Activated CD8-positive, alpha-beta memory T cell treated with anti-CD3 and anti-CD28 coated beads for 36 hours (primary cell): ENCODE measurements at regions not wholly inside any gene's neighbourhood (a gene's known extent, or its start where the extent isn't known, plus 50 kb on each side); places are given as distances from the start of the nearest gene placed in this dataset.

Experiments used
- CTCF ChIA-PET: fragments of 350-600 bp; sonication (Branson Sonifier 250); formaldehyde crosslinking; loops from one replicate; lab custom pipeline; 2021; ENCODE audit warnings: antibody characterized with exemption; lab: Charles Lee
- POLR2A ChIA-PET: fragments of 350-600 bp; sonication (Branson Sonifier 250); formaldehyde crosslinking; loops from one replicate; lab custom pipeline; 2021; ENCODE audit warnings: antibody characterized with exemption; lab: Charles Lee

DNA sequence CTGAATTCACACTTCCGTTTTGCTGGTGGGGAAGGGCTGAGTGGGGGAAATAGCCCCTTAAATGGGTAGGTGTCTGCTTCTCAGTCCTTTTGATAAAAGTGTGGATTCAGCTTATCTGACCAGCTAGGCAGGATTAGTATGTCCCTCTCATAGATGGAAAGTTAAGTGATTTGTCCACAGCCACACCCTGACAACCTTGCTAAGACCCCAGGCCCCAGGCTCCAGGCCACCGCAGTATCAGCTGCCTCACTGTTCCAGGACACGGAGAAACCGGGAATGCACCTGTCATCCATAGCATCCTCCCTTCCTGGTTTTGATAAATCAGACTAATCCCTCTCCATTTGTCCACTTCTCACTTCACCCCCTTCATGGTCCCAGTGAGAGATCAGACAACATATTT is 197.7 kb downstream of the USP12 start:
- ChIA-PET CTCF (no interaction called here), POLR2A (no interaction called here)

DNA sequence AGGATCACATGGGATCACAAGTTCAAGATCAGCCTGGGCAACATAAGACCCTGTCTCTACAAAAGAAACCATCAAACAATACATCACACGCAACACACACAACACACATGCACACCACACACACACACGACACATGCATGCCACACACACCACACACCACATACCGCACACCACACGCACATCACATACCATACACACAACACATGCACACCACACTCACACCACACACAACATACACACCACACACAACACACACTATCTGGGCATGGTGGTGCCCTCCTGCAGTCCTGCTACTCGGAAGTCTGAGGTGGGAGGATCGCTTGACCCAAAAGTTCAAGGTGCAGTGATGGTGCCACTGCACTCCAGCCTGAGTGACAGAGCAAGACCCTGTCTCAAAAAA is 198.3 kb downstream of the USP12 start:
- POLR2A ChIA-PET, result no interaction called here
- CTCF ChIA-PET, result no interaction called here

DNA sequence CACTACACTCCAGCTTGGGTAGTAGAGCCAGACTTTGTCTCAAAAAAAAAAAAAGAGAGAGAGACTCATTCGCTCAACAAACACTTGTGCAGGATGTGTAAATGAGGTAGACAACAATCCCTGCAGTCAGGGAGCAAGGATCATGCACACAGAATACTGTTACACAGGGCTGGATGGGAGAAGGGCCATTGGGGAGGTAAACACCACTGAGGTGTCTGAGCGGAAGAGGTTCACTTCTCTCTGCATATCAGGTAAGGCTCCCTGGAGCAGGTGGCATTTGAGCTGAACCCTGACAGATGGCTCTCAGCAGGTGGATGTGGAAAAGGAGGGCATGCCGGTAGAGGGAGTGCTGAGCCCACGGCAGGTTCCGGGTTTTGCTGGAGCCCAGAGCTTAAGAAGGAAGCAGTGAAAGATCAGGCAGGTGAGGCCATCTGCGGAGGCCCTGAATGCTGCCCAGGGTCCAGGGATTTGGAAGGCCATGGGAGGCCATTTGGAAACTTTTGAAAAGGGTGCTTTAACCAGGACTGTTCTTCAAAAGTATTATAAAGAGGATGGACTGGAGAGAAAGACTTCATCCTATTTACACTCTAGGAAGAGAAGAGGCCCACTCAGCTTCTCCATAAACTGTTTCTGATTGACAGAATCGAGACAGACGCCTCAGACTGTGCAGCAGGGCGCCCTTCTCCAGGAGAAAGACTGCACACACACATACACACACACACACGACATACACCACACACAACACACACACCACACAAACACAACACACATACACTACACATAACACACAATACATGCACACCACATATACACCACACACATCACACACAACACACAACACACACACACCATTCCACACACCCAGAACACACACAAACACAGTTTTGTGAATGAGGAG is 199.4 kb downstream of the USP12 start:
- CTCF ChIA-PET, result interaction anchor here (0.8 to 1.2 kb wide), 2 partner anchors 13 to 312 kb away, joined by 3 read pairs; no protein-coding TSS in a partner anchor
- POLR2A ChIA-PET, result interaction anchor here (0.6 to 0.8 kb wide), 2 partner anchors 21 to 42 kb away, joined by 3 to 6 read pairs; no protein-coding TSS in a partner anchor

DNA sequence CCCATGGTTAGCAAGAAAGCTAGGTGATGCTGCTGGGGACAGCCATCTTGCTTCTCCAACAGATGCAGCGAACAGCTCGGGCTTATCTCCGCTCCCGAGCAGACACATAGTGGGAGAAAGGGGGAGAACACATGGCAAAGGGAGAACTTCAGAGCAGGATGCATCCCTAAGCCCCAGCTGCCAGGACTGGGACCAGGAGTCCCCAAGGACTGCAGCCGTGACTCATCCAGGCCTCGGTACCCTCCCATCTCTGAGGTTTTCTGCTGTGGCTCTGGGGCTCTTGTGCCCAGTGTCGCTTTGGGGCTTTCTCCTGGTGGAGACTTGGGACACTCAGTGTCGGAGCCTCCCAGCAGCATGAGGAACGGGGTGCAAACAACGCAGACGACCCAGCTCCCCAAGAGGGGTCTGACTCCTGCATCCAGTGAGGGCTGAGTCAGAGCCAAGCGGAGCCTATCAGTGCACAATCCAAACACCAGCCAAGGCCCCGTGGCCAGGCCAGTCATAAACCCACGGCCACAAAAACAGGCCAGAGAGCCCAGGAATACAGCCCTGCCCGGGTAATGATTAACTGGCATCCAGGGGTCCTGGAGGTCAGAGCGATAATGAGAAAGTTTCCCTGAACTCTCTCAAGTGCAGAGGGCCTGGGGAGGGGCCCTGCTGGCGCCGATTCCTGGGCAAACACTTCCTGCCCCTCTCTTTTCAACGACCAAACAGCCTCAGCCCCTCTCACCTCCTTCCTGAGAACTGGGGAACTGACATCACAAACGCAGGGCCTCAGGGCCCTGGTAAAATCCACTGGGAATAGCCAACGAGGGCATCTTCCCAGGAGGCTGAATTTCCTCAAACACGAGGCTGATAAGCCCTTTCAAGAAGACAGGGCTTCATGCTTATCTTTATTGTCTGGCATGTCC is 202.9 kb downstream of the USP12 start:
- POLR2A ChIA-PET, result no interaction called here
- CTCF ChIA-PET, result no interaction called here

DNA sequence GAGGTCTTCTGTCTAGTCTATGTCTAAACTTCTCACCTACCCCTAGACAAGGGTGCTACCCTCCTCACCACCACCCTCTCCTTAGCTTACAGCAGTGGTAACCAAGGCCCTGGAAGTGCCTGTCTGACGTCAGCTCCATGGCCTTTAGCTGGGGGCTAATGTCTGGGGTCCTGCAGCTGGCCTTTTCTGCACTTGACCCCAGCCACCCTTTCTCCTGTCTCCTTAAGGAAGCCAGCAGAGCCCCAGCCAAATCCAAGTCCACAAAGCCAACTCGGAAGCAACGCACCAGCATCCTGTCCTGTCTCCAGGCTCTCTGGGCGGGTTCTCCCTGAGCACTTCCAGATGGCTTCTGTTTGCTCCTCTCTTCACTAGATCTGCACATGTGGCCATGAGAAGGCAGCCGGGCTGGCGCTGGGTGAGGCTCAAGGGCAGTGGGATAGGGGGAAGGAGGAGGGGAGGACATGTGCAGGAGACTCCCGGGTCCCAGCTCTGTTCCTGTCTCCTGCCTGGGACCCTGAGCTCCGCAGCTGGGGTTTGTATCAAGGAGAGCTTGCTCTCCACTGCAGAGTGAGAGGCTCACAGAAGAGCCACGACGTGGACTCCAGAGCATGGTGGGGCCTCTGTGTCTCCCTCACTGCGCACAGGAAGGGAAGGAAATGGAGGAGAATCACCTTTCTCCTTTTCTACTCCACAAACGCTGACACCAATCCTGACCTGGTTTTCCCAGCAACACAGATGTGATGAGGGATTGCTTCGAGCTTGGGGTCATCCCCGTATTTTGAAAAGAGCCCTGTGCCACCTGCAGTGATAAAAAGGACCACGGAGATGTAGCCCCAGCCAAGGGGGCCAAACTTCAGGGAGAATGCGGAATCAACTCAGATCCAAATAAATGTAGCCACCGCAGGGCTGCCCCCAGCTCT is 204.2 kb downstream of the USP12 start:
- ChIA-PET CTCF (interaction anchor here (0.9 kb wide), 1 partner anchor 21 kb away, joined by 3 read pairs; no protein-coding TSS in a partner anchor), POLR2A (no interaction called here)

DNA sequence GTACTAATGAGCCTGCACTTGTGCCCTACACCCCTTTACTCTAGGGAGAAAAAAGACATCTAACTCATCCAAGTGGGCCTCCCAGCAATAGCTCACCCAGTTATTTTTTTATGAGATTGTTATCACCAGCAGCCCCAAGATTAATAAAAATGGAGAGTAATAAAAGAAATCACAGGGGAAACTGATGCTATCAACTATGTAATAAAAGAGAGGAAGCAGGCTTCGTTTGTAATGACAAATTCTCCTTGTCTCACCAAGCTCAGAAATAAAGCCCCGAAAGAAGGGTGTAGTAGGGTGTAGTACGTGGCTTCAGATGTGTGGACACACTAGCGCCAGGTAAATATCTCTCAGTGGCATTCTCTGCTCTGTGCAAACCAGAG is 204.9 kb downstream of the USP12 start:
- CTCF ChIA-PET, result interaction anchor here (0.9 kb wide), 1 partner anchor 20 kb away, joined by 3 read pairs; no protein-coding TSS in a partner anchor
- POLR2A ChIA-PET, result no interaction called here

DNA sequence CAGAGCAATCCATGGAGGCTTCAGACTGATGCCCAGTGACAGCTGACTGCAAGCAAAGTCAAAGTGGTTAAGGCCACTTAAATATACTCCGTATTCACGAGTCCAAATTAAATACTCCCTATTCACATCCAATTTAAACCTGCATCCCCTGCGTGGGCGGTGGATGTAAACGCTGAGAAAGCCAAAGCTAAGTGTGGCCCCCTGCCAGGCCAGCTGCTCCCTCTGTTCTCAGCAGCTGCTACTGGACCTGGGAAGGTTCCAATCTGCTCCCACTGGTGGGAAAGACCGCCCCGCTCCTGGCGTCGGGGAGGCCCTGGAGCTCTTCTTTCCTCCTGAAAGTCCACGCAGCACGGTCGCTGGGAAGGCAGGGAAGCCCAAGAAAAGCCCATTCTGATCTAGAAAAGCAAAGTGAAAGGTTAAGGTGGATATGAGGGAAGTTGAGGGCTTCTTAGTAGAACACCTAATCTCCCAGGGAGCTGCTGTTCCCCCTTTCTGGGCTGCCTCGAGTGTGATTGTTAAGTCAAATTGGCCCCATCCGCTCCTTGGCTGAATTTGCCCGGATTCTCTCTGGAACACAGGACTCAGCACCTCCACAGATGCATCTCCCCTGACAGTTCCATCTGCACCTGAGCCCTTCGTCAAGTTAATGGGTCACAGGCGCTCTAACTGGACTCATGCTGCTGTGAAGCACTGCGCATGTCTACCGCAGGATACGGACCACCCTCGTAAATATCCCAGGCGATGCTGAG is 205.5 kb downstream of the USP12 start:
- POLR2A ChIA-PET, result no interaction called here
- CTCF ChIA-PET, result interaction anchor here (0.6 to 0.9 kb wide), 2 partner anchors 19 to 26 kb away, joined by 3 to 7 read pairs; no protein-coding TSS in a partner anchor

DNA sequence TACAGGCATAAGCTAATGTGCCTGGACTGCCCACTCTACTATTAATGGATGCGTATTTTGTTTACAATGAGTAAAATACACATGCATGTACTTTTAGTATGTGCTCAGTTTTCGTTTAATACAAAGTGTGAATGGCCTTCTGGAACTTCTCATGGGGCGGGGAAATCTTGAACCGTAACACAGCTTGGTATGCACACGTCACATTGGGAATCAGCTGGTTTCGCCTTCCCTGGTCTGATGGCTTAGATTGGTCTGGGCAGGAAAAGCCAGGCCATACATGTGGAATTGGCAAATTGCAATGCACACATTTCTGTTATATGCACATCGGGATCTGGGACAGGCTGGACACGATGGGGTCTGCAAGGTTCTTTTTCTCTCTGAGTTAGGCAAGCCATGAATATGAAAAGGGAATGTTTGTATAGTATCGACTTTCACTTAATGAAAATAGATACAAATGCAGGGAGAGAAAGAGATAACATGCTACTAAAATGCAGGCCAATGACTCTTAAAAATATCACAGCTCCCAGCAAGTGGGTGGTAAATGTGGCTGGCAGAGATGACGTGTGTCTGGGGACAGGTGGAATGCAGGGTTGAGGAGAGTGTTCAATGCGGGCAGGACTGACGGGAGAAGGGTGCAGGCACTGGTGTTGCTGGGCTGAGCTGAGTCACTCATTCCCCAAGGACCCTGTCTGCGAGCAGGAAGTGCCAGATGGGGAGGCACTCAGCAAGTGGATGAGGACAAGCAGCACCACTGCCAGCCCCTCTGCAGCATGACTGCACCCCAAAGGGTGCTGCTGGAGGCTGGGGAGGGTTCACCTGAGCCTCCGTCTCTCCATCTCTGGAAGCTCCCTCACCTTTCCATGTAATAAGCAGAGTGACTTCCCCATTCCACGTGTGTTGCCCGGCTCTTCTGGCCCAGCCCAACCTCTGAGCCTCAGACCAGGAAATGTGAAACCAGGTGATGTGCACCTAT is 204.0 kb upstream of the GPR12 start:
- POLR2A ChIA-PET, result no interaction called here
- CTCF ChIA-PET, result interaction anchor here (1.2 kb wide), 1 partner anchor 398 kb away, joined by 4 read pairs; no protein-coding TSS in a partner anchor

DNA sequence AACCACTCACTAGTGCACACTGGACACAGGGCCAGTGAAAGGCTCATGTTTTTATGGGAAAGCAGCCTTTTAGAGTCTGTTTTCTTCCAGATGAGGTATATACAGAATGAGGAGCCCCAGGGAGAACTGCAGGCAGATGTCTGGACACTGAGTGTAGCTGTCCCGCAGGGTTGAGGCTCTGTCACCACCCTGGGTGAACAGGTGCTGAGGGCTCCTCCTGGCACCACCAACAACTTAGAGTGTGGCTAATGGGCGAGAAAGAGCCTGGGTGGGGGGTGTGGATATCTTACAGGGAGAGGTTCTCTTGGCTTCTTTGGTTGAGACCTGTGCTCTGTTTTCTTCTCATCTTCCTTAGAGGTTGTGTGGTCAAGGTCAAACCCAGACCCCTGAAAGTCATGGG is 202.1 kb upstream of the GPR12 start:
- POLR2A ChIA-PET, result no interaction called here

DNA sequence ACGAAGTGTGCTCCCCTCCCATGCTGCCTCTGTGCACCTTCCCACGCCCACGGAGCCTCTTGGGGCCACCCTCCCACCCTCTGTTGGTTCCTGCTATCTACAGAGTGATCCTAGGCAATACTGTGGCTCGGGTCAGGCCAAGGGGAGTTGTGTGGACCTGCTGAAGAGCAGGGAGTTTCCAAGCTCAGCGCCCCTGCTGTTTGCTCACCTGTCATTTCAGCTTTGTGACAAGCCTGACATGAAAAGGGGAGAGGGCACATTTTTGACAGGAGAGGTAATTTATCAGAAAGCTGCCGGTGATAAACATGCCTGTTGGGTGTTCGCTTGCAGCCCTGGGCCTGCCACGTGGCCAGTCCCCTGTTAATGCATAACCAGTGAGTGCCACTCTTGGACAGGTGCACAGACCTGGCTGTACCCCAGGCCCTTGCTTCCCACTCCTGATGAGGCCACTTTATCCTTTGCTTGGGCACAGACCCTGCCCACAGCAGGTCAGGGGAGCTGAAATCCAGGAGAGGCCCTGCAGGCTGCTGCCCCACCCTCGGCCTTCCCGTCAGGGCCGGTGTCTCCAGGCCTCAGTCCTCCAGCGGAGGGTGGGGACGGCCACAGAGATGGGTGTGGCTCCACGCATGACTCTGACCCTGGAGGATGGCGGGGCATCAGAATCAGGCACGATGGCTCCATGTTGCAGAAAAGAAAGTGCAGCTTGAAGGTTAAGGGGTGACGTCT is 201.5 kb upstream of the GPR12 start:
- ChIA-PET CTCF (no interaction called here), POLR2A (no interaction called here)

More for the DNA sequence above, 202.1 kb upstream of the GPR12 start:
- CTCF ChIA-PET, result no interaction called here

DNA sequence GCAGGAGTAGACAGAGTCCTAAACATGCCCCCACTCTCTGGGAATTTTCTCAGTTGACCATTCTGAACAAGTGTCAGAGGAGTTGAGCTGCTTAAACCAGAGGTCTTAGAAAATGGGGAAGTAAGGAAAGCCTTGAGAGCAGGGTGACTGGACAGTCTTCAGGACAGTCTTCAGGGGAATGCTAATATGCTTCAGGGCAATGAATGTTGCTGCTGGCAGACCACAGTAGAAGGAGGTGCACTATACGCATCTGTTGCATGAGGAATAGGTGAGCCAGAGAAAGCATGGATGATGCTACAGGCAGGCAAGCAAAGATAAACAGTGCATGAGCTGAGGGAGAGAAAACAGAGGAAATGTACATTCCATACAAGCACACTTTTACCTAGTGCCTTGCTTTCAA is 196.6 kb upstream of the GPR12 start:
- ChIA-PET CTCF (no interaction called here), POLR2A (no interaction called here)

DNA sequence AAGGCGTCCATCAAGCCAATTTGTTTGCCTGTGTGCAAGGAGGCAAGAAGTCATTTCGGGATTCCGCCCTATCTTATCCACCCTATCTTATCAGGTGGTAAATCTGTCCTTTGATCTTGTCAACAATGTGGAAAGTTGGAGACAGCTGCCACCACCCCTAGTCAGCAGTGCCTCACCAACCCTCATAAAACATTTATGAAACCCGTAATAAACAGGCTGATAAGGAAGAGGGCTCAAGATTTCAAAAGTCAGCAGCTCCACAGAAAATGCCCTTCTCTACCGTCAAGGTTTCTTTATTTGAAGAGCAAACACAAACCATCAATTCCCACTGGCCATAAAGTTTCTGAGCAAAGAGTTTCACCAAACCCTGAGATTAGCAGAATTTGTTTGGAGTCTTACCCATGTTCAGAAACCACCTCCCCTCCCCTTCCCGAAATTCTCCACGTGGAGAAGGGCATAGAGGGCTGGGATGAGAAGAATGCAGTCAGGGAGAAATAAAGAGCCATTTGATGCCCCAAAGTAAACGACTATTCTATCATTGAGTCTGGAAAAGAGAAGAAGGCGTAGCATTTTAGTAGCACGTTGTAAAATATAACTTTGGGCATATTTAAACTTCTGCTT is 196.0 kb upstream of the GPR12 start:
- POLR2A ChIA-PET, result no interaction called here
- CTCF ChIA-PET, result no interaction called here

DNA sequence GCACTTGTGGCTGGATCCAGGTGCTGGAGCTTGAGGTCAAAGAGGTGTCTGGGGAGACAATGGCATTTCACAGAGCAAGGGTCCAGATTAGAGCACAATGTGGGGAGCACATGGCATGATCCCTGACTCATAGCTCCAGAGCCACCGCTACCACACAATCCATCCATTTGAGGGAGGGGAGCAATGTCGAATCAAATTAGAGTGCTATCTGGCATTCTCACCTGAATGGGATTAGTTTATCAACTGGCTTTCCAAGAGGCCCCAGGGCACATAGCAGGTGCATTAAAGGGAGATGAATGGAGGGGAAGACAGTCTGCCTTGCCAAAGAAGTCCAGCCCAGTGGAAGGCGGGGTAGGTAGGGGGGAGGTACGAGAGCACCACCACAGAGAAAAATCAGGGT is 194.4 kb upstream of the GPR12 start:
- CTCF ChIA-PET, result interaction anchor here (0.7 kb wide), 1 partner anchor 407 kb away, joined by 3 read pairs; no protein-coding TSS in a partner anchor
- POLR2A ChIA-PET, result no interaction called here

DNA sequence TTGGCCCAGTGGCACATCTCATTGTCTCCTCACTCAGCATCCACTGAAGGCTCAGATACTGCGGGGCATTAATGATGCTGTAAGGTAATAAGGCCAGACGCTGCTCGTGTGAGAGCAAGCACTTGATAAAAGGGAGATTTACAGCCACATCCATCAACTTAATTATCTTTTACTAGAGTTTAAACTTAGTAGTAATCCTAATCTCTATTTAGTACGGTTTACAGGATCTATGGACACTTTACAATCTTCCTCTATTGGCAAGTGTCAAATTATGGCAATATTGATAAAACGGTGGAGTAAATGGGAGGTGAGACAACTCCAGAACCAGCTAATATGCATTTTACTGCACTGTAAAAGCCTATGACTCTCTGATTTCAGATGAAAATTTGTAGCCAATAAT is 192.7 kb upstream of the GPR12 start:
- ChIA-PET POLR2A (no interaction called here), CTCF (no interaction called here)

DNA sequence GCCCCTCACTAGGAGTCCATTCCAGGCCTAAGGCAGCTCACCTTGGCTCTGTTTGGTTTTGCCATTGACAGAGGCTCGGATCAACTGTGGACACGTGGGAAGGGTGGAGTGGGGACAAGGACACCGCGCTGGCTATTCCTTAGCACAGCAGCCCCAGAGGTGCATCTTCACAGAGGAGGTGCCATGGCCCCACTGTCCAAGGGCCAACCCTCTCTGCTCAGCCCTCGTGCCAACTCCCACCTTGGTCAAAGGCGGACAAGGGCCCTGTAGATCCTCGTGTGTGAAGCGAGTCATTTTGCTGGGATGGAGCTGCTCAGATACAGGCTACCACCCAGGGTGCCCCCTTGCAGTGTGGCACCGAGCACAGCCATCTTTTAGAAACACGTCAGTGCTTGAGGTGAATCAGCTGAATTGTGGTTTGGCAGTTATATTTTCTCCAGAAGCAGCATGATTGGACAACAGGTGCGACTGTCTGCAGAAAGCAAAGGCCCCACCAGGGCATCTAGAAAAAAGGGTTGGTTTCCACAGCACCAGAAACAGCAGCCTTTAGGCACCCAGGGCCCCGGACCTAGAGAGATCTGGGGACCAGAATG is 192.1 kb upstream of the GPR12 start:
- POLR2A ChIA-PET, result no interaction called here
- CTCF ChIA-PET, result no interaction called here
